Sigmoid colon (tissue), 4 donors: ENCODE measurements at regions not wholly inside any gene's neighbourhood (a gene's known extent, or its start where the extent isn't known, plus 50 kb on each side); places are given as distances from the start of the nearest gene placed in this dataset.

Experiments used
- CTCF ChIP-seq, 4 experiments: fragments of 450-650 bp in 3 of 4; fragments of 200-600 bp in 1 of 4; IDR thresholded peaks; one replicate each; pipeline ENCODE4 v1.5.1; 2016 to 2019; ENCODE audit warnings: antibody characterized with exemption in 4 of 4, mild to moderate bottlenecking in 3 of 4, moderate library complexity in 2 of 4
- POLR2AphosphoS5 ChIP-seq, 4 donors: sonication (generic); formaldehyde crosslinking; IDR thresholded peaks; one replicate each; pipeline ENCODE4 v1.6.1; 2017; ENCODE audit warnings: antibody characterized with exemption in 4 of 4

DNA sequence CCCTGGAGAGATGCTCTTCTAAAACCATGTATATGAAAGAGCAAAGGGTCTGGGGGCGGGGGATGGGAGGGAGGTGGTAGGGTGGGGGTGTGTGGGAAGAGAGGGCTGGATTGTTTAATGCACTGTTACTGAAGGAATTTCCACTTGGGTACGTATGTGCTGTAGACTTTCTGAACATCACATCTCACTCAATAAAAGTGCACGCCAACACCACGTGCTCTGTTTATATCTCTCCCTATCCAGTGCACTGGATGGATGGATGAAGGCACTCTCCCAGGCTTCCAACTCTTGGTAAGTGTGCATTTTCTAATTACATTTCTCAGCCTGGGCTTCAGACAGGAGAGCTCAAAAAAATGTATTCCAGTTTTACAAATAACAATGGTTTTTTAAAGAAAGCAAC, 184.3 kb upstream of the SIX2 start:
- TF ChIP-seq CTCF (IDR thresholded peaks at IDR 0.05): no peak
- TF ChIP-seq POLR2AphosphoS5 (IDR thresholded peaks at IDR 0.05): no peak
